ENCODE measurements at regions not wholly inside any gene's neighbourhood (a gene's known extent, or its start where the extent isn't known, plus 50 kb on each side); places are given as distances from the start of the nearest gene placed in this dataset.
A peak's percentile ranks its signal among the peaks of the same experiment; 100 is the strongest.

DNA sequence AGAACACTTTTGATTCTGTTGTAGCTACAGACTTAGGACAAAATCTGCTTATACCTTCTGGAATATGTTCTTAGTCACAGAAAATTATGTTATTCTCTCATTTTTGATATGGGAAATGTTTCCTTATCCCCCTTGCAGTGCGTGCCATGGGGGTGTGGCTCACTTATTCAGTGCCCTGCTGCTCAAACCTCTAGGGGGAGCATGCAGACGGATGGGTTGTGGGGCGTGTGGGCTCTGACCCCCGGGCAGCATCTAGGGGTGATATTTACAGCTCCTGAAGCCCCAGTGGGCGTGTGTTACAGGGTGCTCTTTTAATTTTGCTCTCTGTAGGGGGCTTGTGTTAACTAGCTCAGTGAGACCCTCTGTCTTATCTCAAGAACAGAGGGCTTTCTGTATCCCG, 61.3 kb upstream of the FERMT1 start:
- DNase-seq (ENCODE audit: low read depth in 1 of 2, low spot score in 1 of 2) = no peak
- H3K4me3 ChIP-seq (replicated peaks; ENCODE audit: insufficient read depth, low read length) = no peak overlapping the region
- no peaks in the 10 kb centered on the region for H3K27me3 ChIP-seq (ENCODE audit: insufficient read depth, poor library complexity, severe bottlenecking)
- TF ChIP-seq, protein P1, sequence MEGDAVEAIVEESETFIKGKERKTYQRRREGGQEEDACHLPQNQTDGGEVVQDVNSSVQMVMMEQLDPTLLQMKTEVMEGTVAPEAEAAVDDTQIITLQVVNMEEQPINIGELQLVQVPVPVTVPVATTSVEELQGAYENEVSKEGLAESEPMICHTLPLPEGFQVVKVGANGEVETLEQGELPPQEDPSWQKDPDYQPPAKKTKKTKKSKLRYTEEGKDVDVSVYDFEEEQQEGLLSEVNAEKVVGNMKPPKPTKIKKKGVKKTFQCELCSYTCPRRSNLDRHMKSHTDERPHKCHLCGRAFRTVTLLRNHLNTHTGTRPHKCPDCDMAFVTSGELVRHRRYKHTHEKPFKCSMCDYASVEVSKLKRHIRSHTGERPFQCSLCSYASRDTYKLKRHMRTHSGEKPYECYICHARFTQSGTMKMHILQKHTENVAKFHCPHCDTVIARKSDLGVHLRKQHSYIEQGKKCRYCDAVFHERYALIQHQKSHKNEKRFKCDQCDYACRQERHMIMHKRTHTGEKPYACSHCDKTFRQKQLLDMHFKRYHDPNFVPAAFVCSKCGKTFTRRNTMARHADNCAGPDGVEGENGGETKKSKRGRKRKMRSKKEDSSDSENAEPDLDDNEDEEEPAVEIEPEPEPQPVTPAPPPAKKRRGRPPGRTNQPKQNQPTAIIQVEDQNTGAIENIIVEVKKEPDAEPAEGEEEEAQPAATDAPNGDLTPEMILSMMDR (IDR thresholded peaks at IDR 0.05; ENCODE audit: insufficient read depth, low read length) = no peak
- TF ChIP-seq POLR2AphosphoS5 (IDR thresholded peaks at IDR 0.05; ENCODE audit: low read depth) = no peak
- no peak for TF ChIP-seq SPI1 (IDR thresholded peaks at IDR 0.05; ENCODE audit: borderline replicate concordance, low read depth)
- no peak for TF ChIP-seq REST (IDR thresholded peaks at IDR 0.05; ENCODE audit: insufficient replicate concordance, low read depth)
- no peak overlapping the region for H3K27ac ChIP-seq (replicated peaks)

- no peak overlapping the region for H3K4me3 ChIP-seq (replicated peaks; ENCODE audit: insufficient read depth, low read length)
- H3K27ac ChIP-seq (replicated peaks) = no peak overlapping the region
- TF ChIP-seq POLR2AphosphoS5 (IDR thresholded peaks at IDR 0.05; ENCODE audit: low read depth) (no peak), SPI1 (IDR thresholded peaks at IDR 0.05; ENCODE audit: borderline replicate concordance, low read depth) (peak; percentile 94), GABPA (IDR thresholded peaks at IDR 0.05; ENCODE audit: low read depth) (no peak), REST (IDR thresholded peaks at IDR 0.05; ENCODE audit: insufficient replicate concordance, low read depth) (no peak)
- TF ChIP-seq, protein P1 (IDR thresholded peaks at IDR 0.05; ENCODE audit: insufficient read depth, low read length) = no peak
- no peak for DNase-seq (ENCODE audit: low read depth in 1 of 2, low spot score in 1 of 2)
- no peaks in the 10 kb centered on the region for H3K27me3 ChIP-seq (ENCODE audit: insufficient read depth, poor library complexity, severe bottlenecking)
These were observed 57.7 kb upstream of the FERMT1 start for GRCh38 chr20:6180531-6180930.

- no peak for TF ChIP-seq GABPA (IDR thresholded peaks at IDR 0.05; ENCODE audit: low read depth)
- TF ChIP-seq, protein P1 (IDR thresholded peaks at IDR 0.05; ENCODE audit: insufficient read depth, low read length) = peak; percentile 5
- Histone ChIP-seq H3K27ac (replicated peaks) (no peak overlapping the region), H3K27me3 (ENCODE audit: insufficient read depth, poor library complexity, severe bottlenecking) (no peaks in the 10 kb centered on the region), H3K4me3 (replicated peaks; ENCODE audit: insufficient read depth, low read length) (no peak overlapping the region)
- no peak for DNase-seq (ENCODE audit: low read depth in 1 of 2, low spot score in 1 of 2)
These were observed 55.7 kb upstream of the FERMT1 start for GRCh38 chr20:6178537-6178936.

- no peak overlapping the region for H3K4me3 ChIP-seq (replicated peaks; ENCODE audit: insufficient read depth, low read length)
- DNase-seq (ENCODE audit: low read depth in 1 of 2, low spot score in 1 of 2) = no peak
- no peaks in the 10 kb centered on the region for H3K27me3 ChIP-seq (ENCODE audit: insufficient read depth, poor library complexity, severe bottlenecking)
- H3K27ac ChIP-seq (replicated peaks) = no peak overlapping the region
- TF ChIP-seq, protein P1 (IDR thresholded peaks at IDR 0.05; ENCODE audit: insufficient read depth, low read length) = no peak
- TF ChIP-seq REST (IDR thresholded peaks at IDR 0.05; ENCODE audit: insufficient replicate concordance, low read depth) (no peak), GABPA (IDR thresholded peaks at IDR 0.05; ENCODE audit: low read depth) (no peak), SPI1 (IDR thresholded peaks at IDR 0.05; ENCODE audit: borderline replicate concordance, low read depth) (no peak), POLR2AphosphoS5 (IDR thresholded peaks at IDR 0.05; ENCODE audit: low read depth) (no peak)
These were observed 50.7 kb upstream of the FERMT1 start for GRCh38 chr20:6173481-6173880.

All from HL-60 (cell line).